ENCODE measurements at regions not wholly inside any gene's neighbourhood (a gene's known extent, or its start where the extent isn't known, plus 50 kb on each side); places are given as distances from the start of the nearest gene placed in this dataset.

DNA sequence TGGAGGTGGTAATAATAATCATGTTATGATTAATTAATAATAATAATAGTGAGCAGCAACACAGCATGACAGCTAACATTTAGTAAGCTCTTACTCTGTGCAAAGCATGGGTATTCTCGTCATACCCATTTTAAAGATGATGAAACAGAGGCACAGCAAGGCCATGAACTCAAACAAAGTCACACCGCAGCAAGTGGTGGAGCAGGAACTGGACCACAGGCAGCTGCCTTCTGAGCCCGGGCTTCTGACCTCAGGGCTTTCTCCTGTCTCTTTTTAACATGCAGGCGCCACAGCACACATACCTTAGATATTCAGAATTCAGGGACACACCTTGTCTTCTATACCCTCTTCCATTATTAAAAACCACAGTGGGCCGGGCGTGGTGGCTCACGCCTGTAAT lies 50.7 kb upstream of the SPATA12 start:
- TF ChIP-seq, protein P1, sequence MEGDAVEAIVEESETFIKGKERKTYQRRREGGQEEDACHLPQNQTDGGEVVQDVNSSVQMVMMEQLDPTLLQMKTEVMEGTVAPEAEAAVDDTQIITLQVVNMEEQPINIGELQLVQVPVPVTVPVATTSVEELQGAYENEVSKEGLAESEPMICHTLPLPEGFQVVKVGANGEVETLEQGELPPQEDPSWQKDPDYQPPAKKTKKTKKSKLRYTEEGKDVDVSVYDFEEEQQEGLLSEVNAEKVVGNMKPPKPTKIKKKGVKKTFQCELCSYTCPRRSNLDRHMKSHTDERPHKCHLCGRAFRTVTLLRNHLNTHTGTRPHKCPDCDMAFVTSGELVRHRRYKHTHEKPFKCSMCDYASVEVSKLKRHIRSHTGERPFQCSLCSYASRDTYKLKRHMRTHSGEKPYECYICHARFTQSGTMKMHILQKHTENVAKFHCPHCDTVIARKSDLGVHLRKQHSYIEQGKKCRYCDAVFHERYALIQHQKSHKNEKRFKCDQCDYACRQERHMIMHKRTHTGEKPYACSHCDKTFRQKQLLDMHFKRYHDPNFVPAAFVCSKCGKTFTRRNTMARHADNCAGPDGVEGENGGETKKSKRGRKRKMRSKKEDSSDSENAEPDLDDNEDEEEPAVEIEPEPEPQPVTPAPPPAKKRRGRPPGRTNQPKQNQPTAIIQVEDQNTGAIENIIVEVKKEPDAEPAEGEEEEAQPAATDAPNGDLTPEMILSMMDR (conservative IDR thresholded peaks at IDR 0.05; ENCODE audit: low read depth, low read length) = no peak

DNA sequence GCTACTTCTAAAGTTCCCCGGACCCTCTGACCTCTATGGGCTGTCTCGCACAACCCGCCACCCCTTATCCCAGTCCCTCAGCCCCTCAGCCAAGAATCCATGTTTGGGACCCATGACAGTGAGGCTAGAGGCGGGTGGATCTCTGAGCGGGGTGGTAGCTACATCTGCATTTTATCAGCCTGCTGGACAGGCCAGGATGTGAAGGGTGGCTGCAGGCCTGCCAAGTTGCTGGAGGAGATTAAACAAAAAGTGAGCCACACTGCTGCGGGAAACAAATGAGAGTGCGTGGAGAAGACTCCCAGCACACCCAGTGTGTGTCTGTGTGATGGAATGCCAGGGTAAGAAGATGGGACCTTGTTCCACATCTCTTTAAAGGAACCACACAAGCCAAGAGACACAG lies 51.1 kb upstream of the SPATA12 start:
- Histone ChIP-seq H3K27ac (no peak overlapping the region), H2AFZ (ENCODE audit: low read depth) (no peak overlapping the region), H3K4me3 (IDR thresholded peaks at IDR 0.05; ENCODE audit: insufficient read depth, low read depth, low read length) (no peak overlapping the region), H3K27me3 (ENCODE audit: insufficient read depth, low read depth) (no peaks in the 10 kb centered on the region), H3K79me2 (ENCODE audit: insufficient read depth, low read depth) (no peaks in the 10 kb centered on the region), H3K36me3 (ENCODE audit: insufficient read depth) (no peaks in the 10 kb centered on the region), H4K20me1 (ENCODE audit: insufficient read depth) (no peaks in the 10 kb centered on the region), H3K4me1 (ENCODE audit: low read depth, poor library complexity, severe bottlenecking) (no peaks in the 10 kb centered on the region), H3K9ac (no peak overlapping the region), H3K4me2 (no peak overlapping the region)
- TF ChIP-seq, protein P1 (conservative IDR thresholded peaks at IDR 0.05; ENCODE audit: low read depth, low read length) = no peak

More for the DNA sequence above, 50.7 kb upstream of the SPATA12 start:
- no peaks in the 10 kb centered on the region for H3K4me1 ChIP-seq (ENCODE audit: low read depth, poor library complexity, severe bottlenecking)
- H3K9ac ChIP-seq = no peak overlapping the region
- no peaks in the 10 kb centered on the region for H3K79me2 ChIP-seq (ENCODE audit: insufficient read depth, low read depth)
- no peaks in the 10 kb centered on the region for H4K20me1 ChIP-seq (ENCODE audit: insufficient read depth)
- H3K4me2 ChIP-seq = no peak overlapping the region
- H3K4me3 ChIP-seq (IDR thresholded peaks at IDR 0.05; ENCODE audit: insufficient read depth, low read depth, low read length) = no peak overlapping the region
- H2AFZ ChIP-seq (ENCODE audit: low read depth) = no peak overlapping the region
- no peak overlapping the region for H3K27ac ChIP-seq
- H3K27me3 ChIP-seq (ENCODE audit: insufficient read depth, low read depth) = no peaks in the 10 kb centered on the region
- no peaks in the 10 kb centered on the region for H3K36me3 ChIP-seq (ENCODE audit: insufficient read depth)

DNA sequence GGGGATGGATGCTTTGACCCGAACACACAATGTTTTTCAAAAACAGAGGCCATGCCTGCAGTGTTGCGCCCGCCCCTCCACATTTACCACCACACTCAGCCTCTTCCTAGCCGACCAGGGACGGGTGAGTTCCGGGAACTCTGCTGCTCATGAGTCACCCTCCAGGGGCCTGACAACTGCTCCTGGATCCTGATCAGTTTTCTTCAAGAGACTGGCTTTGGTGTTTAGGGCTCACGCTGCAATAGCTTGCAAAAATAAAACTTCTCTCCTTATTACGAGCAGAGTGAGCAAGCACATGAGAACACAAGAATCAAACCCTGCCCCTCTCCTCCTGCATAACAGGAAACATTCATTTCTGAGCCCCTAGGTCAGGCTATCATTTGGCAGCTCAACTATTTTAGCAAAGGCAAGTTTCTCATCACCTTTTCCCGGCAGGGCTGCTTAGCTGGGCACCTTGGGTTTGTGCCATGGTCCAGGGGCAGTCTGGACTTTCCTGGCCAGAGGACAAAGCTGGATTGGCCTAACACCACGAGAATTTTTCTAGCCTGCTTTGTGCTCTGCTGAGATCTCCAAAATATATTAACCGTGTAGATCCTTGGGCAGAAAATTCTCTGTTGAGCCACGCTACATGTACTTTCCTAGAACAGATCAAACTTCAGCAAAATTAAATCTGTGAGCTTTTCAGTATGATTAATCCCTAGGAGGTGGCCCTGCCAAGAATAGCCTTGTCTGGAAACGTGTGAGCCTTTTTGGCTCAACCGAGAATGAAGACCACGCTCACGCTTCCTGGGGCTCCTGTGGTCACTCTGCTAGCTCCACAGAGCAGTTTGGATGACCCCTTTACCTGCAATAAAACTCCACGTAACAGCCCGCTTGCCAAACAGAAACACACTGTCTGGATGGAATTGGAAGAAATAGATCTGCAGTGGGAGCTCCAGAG lies 52.7 kb upstream of the SPATA12 start:
- H3K9ac ChIP-seq = no peak overlapping the region
- H3K27ac ChIP-seq = no peak overlapping the region
- no peaks in the 10 kb centered on the region for H4K20me1 ChIP-seq (ENCODE audit: insufficient read depth)
- no peaks in the 10 kb centered on the region for H3K27me3 ChIP-seq (ENCODE audit: insufficient read depth, low read depth)
- no peak overlapping the region for H2AFZ ChIP-seq (ENCODE audit: low read depth)
- H3K36me3 ChIP-seq (ENCODE audit: insufficient read depth) = no peaks in the 10 kb centered on the region
- H3K4me2 ChIP-seq = no peak overlapping the region
- no peak overlapping the region for H3K4me3 ChIP-seq (IDR thresholded peaks at IDR 0.05; ENCODE audit: insufficient read depth, low read depth, low read length)
- TF ChIP-seq, protein P1 (conservative IDR thresholded peaks at IDR 0.05; ENCODE audit: low read depth, low read length) = no peak
- no peaks in the 10 kb centered on the region for H3K79me2 ChIP-seq (ENCODE audit: insufficient read depth, low read depth)
- H3K4me1 ChIP-seq (ENCODE audit: low read depth, poor library complexity, severe bottlenecking) = no peaks in the 10 kb centered on the region

DNA sequence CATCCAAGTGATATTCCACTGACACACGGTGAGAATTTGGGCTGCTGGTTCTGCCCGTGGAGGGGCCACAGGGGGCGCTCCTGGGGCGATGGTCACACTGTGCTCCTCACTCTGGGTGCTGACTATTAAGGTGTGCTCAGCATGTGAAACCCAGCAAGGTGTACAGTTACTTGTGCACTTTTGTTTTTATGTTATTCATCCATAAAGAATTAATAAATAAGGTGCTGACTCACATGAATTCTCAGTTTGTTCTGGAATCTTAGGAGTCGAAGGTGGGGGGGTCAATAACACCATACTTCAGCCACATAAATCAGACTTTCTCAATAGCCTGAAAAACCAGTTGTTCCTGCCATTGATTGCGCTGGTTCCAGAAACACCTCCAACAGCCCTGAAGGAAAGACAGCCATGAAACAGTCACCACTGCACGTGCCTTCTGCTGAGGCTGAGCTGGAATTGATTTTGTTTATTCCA lies 53.5 kb upstream of the SPATA12 start:
- TF ChIP-seq, protein P1 (conservative IDR thresholded peaks at IDR 0.05; ENCODE audit: low read depth, low read length) = no peak

More for the DNA sequence above, 53.5 kb upstream of the SPATA12 start:
- H3K79me2 ChIP-seq (ENCODE audit: insufficient read depth, low read depth) = no peaks in the 10 kb centered on the region
- no peak overlapping the region for H3K4me3 ChIP-seq (IDR thresholded peaks at IDR 0.05; ENCODE audit: insufficient read depth, low read depth, low read length)
- H4K20me1 ChIP-seq (ENCODE audit: insufficient read depth) = no peaks in the 10 kb centered on the region
- no peaks in the 10 kb centered on the region for H3K27me3 ChIP-seq (ENCODE audit: insufficient read depth, low read depth)
- H3K27ac ChIP-seq = no peak overlapping the region
- H3K4me2 ChIP-seq = no peak overlapping the region
- no peaks in the 10 kb centered on the region for H3K36me3 ChIP-seq (ENCODE audit: insufficient read depth)
- no peak overlapping the region for H3K9ac ChIP-seq
- H3K4me1 ChIP-seq (ENCODE audit: low read depth, poor library complexity, severe bottlenecking) = no peaks in the 10 kb centered on the region
- H2AFZ ChIP-seq (ENCODE audit: low read depth) = no peak overlapping the region

All from KMS-11 (cell line).